CD14-positive monocyte (primary cell): ENCODE measurements at regions not wholly inside any gene's neighbourhood (a gene's known extent, or its start where the extent isn't known, plus 50 kb on each side); places are given as distances from the start of the nearest gene placed in this dataset.

ENCODE experiments used
- DNase-seq, 3 donors: peaks; one replicate each; pipeline ENCODE4 v3.0.0-alpha.2; 2011 to 2022
- H2AFZ ChIP-seq: 2 replicates; pipeline ENCODE4 v1.6.0; 2012; ENCODE audit warnings: mild to moderate bottlenecking, low read depth, low read length, inconsistent platforms; ENCODE audit not compliant: insufficient read depth, poor library complexity, severe bottlenecking
- H3K27ac ChIP-seq, 2 donors: 1 replicate in 1 of 2; 2 replicates in 1 of 2; pipeline ENCODE4 v1.5.1; 2012 to 2013; ENCODE audit warnings: low read length in 2 of 2, control low read depth in 1 of 2, inconsistent platforms in 1 of 2, low read depth in 1 of 2, mild to moderate bottlenecking in 1 of 2
- H3K27me3 ChIP-seq, 2 donors: one replicate each; pipeline versions ENCODE4 v1.6.0 to v1.6.1; 2011 to 2013; ENCODE audit warnings: low read length in 2 of 2; ENCODE audit not compliant: control insufficient read depth in 2 of 2, insufficient read depth in 2 of 2
- H3K36me3 ChIP-seq, 2 donors: replicated peaks in 1 of 2; 1 replicate in 1 of 2; 2 replicates in 1 of 2; pipeline versions ENCODE4 v1.5.1 to v1.6.1; 2012 to 2013; ENCODE audit warnings: low read length in 2 of 2, control low read depth in 1 of 2, inconsistent platforms in 1 of 2, mild to moderate bottlenecking in 1 of 2; ENCODE audit not compliant: insufficient read depth in 2 of 2, control insufficient read depth in 1 of 2
- H3K4me1 ChIP-seq, 2 donors: 1 replicate in 1 of 2; 2 replicates in 1 of 2; pipeline versions ENCODE4 v1.5.1 to v1.6.1; 2012 to 2013; ENCODE audit warnings: low read length in 2 of 2, control low read depth in 1 of 2, inconsistent platforms in 1 of 2, mild to moderate bottlenecking in 1 of 2, moderate library complexity in 1 of 2; ENCODE audit not compliant: insufficient read depth in 2 of 2, control insufficient read depth in 1 of 2
- H3K4me2 ChIP-seq: replicated peaks from 2 replicates; pipeline ENCODE3; 2012; ENCODE audit warnings: low read length, moderate library complexity, mild to moderate bottlenecking; ENCODE audit not compliant: poor library complexity, severe bottlenecking; ENCODE audit errors: extremely low read depth
- H3K4me3 ChIP-seq, 3 experiments: fragments of 200-600 bp in 1 of 3; sonication (generic) in 1 of 3; replicated peaks in 1 of 3; 1 replicate in 2 of 3; 2 replicates in 1 of 3; pipeline ENCODE4 v1.5.1; 2011 to 2013; ENCODE audit warnings: low read length in 3 of 3, mild to moderate bottlenecking in 3 of 3, control low read depth in 2 of 3, low read depth in 2 of 3, inconsistent platforms in 1 of 3, moderate library complexity in 1 of 3
- H3K79me2 ChIP-seq: 2 replicates; pipeline ENCODE4 v1.6.0; 2012; ENCODE audit warnings: mild to moderate bottlenecking, control low read depth, inconsistent platforms, low read length, moderate library complexity; ENCODE audit not compliant: insufficient read depth
- H3K9ac ChIP-seq: 2 replicates; pipeline ENCODE4 v1.6.0; 2017; ENCODE audit warnings: low read length, mild to moderate bottlenecking; ENCODE audit not compliant: insufficient read depth, poor library complexity, severe bottlenecking
- H3K9me3 ChIP-seq, 2 donors: replicated peaks in 1 of 2; 1 replicate in 1 of 2; 2 replicates in 1 of 2; pipeline versions ENCODE4 v1.5.1 to v1.6.1; 2012 to 2013; ENCODE audit warnings: low read length in 2 of 2, control low read depth in 1 of 2; ENCODE audit not compliant: control insufficient read depth in 1 of 2, insufficient read depth in 1 of 2
- H4K20me1 ChIP-seq: 2 replicates; pipeline ENCODE4 v1.6.0; 2012; ENCODE audit warnings: mild to moderate bottlenecking, low read length, control low read depth, moderate library complexity; ENCODE audit not compliant: insufficient read depth
- H3K27ac Mint-ChIP-seq, 7 donors: one replicate each; pipeline ENCODE4 v1.8.0; 2020; ENCODE audit warnings: mild to moderate bottlenecking in 7 of 7, mixed read lengths in 7 of 7, moderate library complexity in 6 of 7, inconsistent platforms in 2 of 7
- H3K27me3 Mint-ChIP-seq, 3 donors: one replicate each; pipeline ENCODE4 v1.8.0; 2021 to 2022; ENCODE audit warnings: low read depth in 3 of 3, mild to moderate bottlenecking in 3 of 3, mixed read lengths in 3 of 3, moderate library complexity in 3 of 3, inconsistent platforms in 1 of 3
- H3K36me3 Mint-ChIP-seq, 2 donors: one replicate each; pipeline ENCODE4 v1.8.0; 2020; ENCODE audit warnings: mixed read lengths in 2 of 2, inconsistent platforms in 1 of 2, mild to moderate bottlenecking in 1 of 2
- H3K4me1 Mint-ChIP-seq: one replicate; pipeline ENCODE4 v1.8.0; 2020; ENCODE audit warnings: mild to moderate bottlenecking, mixed read lengths
- H3K4me3 Mint-ChIP-seq, 2 donors: one replicate each; pipeline ENCODE4 v1.8.0; 2020; ENCODE audit warnings: mild to moderate bottlenecking in 2 of 2, mixed read lengths in 2 of 2, moderate library complexity in 1 of 2
- H3K9me3 Mint-ChIP-seq, 7 donors: one replicate each; pipeline ENCODE4 v1.8.0; 2020 to 2022; ENCODE audit warnings: mixed read lengths in 7 of 7, mild to moderate bottlenecking in 6 of 7, moderate library complexity in 6 of 7, inconsistent platforms in 2 of 7
- CTCF ChIP-seq: fragments of 200-600 bp; IDR thresholded peaks from one replicate; pipeline ENCODE4 v1.8.0; 2022; ENCODE audit warnings: antibody characterized with exemption, mild to moderate bottlenecking
- WGBS: methylation state at CpG from one replicate; pipeline ENCODE4 v1.1.5; 2013; ENCODE audit warnings: missing lambda C conversion rate; ENCODE audit not compliant: insufficient coverage; 5-methylcytosine and 5-hydroxymethylcytosine counted together
- intact Hi-C, 2 donors: fragments of 100-400 bp; cut with micrococcal nuclease; formaldehyde crosslinking; loops; one replicate each; pipeline versions ENCODE4 v1.15.0 to v1.15.1; 2023

- Histone ChIP-seq H3K79me2 (no peaks in the 10 kb centered on the region), H3K9me3 (peaks cover 9 to 10% of the 10 kb centered on the region in 2 donors), H3K4me2 (no peak overlapping the region), H3K4me3 (no peak overlapping the region), H3K9ac (no peak overlapping the region), H3K27ac (no peak overlapping the region), H3K27me3 (no peaks in the 10 kb centered on the region), H3K4me1 (no peaks in the 10 kb centered on the region), H2AFZ (no peak overlapping the region), H3K36me3 (no peaks in the 10 kb centered on the region), H4K20me1 (no peaks in the 10 kb centered on the region)
- WGBS: no CpG with 5 or more reads among the region's 1 CpG
- H3K27ac Mint-ChIP-seq: no peak overlapping the region
- TF ChIP-seq CTCF: no peak
- H3K9me3 Mint-ChIP-seq: peaks cover 0 to 9% (median 4%) of the 10 kb centered on the region in 7 donors
- DNase-seq: no peak
- H3K27me3 Mint-ChIP-seq: peaks cover 1 to 2% (median 2%) of the 10 kb centered on the region in 3 donors
- no peaks in the 10 kb centered on the region for H3K36me3 Mint-ChIP-seq
- intact Hi-C loops: no loop called here
- no peak overlapping the region for H3K4me3 Mint-ChIP-seq
- H3K4me1 Mint-ChIP-seq: no peaks in the 10 kb centered on the region
These were observed 581.7 kb upstream of the CCDC54 start for GRCh38 chr3:106795553-106795952.

- peaks cover 0 to 3% of the 10 kb centered on the region in 2 donors for H3K9me3 ChIP-seq
- no peak overlapping the region for H2AFZ ChIP-seq
- no peak overlapping the region for H3K4me2 ChIP-seq
- no peak overlapping the region for H3K27ac ChIP-seq
- H3K79me2 ChIP-seq: no peaks in the 10 kb centered on the region
- H3K4me3 ChIP-seq: no peak overlapping the region
- H3K4me1 ChIP-seq: no peaks in the 10 kb centered on the region
- H3K4me3 Mint-ChIP-seq: no peak overlapping the region
- no peaks in the 10 kb centered on the region for H3K4me1 Mint-ChIP-seq
- no peak for DNase-seq
- intact Hi-C loops: no loop called here
- H3K36me3 ChIP-seq: no peaks in the 10 kb centered on the region
- H3K36me3 Mint-ChIP-seq: no peaks in the 10 kb centered on the region
- H3K27me3 ChIP-seq: no peaks in the 10 kb centered on the region
- no peak overlapping the region for H3K27ac Mint-ChIP-seq
- no peaks in the 10 kb centered on the region for H4K20me1 ChIP-seq
- peaks cover 1 to 2% (median 2%) of the 10 kb centered on the region in 3 donors for H3K27me3 Mint-ChIP-seq
- peaks cover 0 to 8% (median 1%) of the 10 kb centered on the region in 7 donors for H3K9me3 Mint-ChIP-seq
- no CpG with 5 or more reads among the region's 2 CpGs for WGBS
- H3K9ac ChIP-seq: no peak overlapping the region
- no peak for TF ChIP-seq CTCF
These were observed 579.8 kb upstream of the CCDC54 start for GRCh38 chr3:106797461-106797860.
